HG03159 (cell line): ENCODE measurements at regions not wholly inside any gene's neighbourhood (a gene's known extent, or its start where the extent isn't known, plus 50 kb on each side); places are given as distances from the start of the nearest gene placed in this dataset.
"Not testable (repeated sequence)": the region's sequence is repeated elsewhere in the genome, so short reads cannot be mapped to it uniquely, and the experiment has no call there.

Experiments
- ATAC-seq: cut with Tn5 transposase; IDR thresholded peaks from one replicate; pipeline ENCODE4 v1.9.1; 2021; ENCODE audit warnings: mild to moderate bottlenecking, moderate library complexity; ENCODE audit not compliant: unreplicated experiment

- not testable (repeated sequence) for ATAC-seq
These were observed 235.3 kb downstream of the BCL2L11 start for GRCh38 chr2:111355823-111356511.

GRCh38 chr2:111356512-111357031, 235.9 kb downstream of the BCL2L11 start:
- not testable (repeated sequence) for ATAC-seq

- not testable (repeated sequence) for ATAC-seq
These were observed 245.4 kb downstream of the BCL2L11 start for GRCh38 chr2:111365986-111366640.

GRCh38 chr2:111366641-111367029, 245.9 kb downstream of the BCL2L11 start:
- not testable (repeated sequence) for ATAC-seq

GRCh38 chr2:111367080-111367479, 246.4 kb downstream of the BCL2L11 start:
- ATAC-seq, result not testable (repeated sequence)

- not testable (repeated sequence) for ATAC-seq
These were observed 247.2 kb downstream of the BCL2L11 start for GRCh38 chr2:111367871-111368270.

- ATAC-seq, result not testable (repeated sequence)
These were observed 247.6 kb downstream of the BCL2L11 start for GRCh38 chr2:111368288-111368687.

GRCh38 chr2:111373060-111373459, 252.3 kb downstream of the BCL2L11 start:
- ATAC-seq, result not testable (repeated sequence)

GRCh38 chr2:111373989-111374388, 253.3 kb downstream of the BCL2L11 start:
- ATAC-seq, result not testable (repeated sequence)

GRCh38 chr2:111374734-111375133, 254.0 kb downstream of the BCL2L11 start:
- not testable (repeated sequence) for ATAC-seq

- ATAC-seq, result not testable (repeated sequence)
These were observed 254.7 kb downstream of the BCL2L11 start for GRCh38 chr2:111375320-111375883.

- not testable (repeated sequence) for ATAC-seq
These were observed 255.7 kb downstream of the BCL2L11 start for GRCh38 chr2:111376272-111376970.

GRCh38 chr2:111376971-111377352, 256.2 kb downstream of the BCL2L11 start:
- ATAC-seq, result not testable (repeated sequence)

GRCh38 chr2:111377386-111377959, 256.8 kb downstream of the BCL2L11 start:
- ATAC-seq, result not testable (repeated sequence)

GRCh38 chr2:111378348-111378747, 257.6 kb downstream of the BCL2L11 start:
- not testable (repeated sequence) for ATAC-seq

- not testable (repeated sequence) for ATAC-seq
These were observed 260.2 kb downstream of the BCL2L11 start for GRCh38 chr2:111380733-111381439.

- not testable (repeated sequence) for ATAC-seq
These were observed 261.0 kb downstream of the BCL2L11 start for GRCh38 chr2:111381530-111382306.

GRCh38 chr2:111382507-111382906, 261.8 kb downstream of the BCL2L11 start:
- ATAC-seq, result not testable (repeated sequence)

GRCh38 chr2:111383311-111383710, 262.6 kb downstream of the BCL2L11 start:
- ATAC-seq, result not testable (repeated sequence)
